ENCODE measurements at regions not wholly inside any gene's neighbourhood (a gene's known extent, or its start where the extent isn't known, plus 50 kb on each side); places are given as distances from the start of the nearest gene placed in this dataset.
"Not testable (repeated sequence)": the region's sequence is repeated elsewhere in the genome, so short reads cannot be mapped to it uniquely, and the experiment has no call there.

GRCh38 chr17:20633268-20634059, 53.9 kb downstream of the CDRT15L2 start:
- H3K4me3 ChIP-seq (ENCODE audit: low read depth, low read length); DNase-seq (ENCODE audit: low read depth); in situ Hi-C loops (cut with HindIII; ENCODE audit: low sequenced_read_pairs): not testable (repeated sequence)

- DNase-seq (ENCODE audit: low read depth); in situ Hi-C loops (cut with HindIII; ENCODE audit: low sequenced_read_pairs); H3K4me3 ChIP-seq (ENCODE audit: low read depth, low read length): not testable (repeated sequence)
These were observed 60.6 kb downstream of the CDRT15L2 start for GRCh38 chr17:20640147-20640546.

- in situ Hi-C loops (cut with HindIII; ENCODE audit: low sequenced_read_pairs); DNase-seq (ENCODE audit: low read depth); H3K4me3 ChIP-seq (ENCODE audit: low read depth, low read length): not testable (repeated sequence)
- peak; percentile 45 for TF ChIP-seq CTCF (IDR thresholded peaks at IDR 0.05; ENCODE audit: low read depth, low read length, missing control alignments)
These were observed 67.2 kb downstream of the CDRT15L2 start for GRCh38 chr17:20646661-20647272.

GRCh38 chr17:20649097-20649767, 69.7 kb downstream of the CDRT15L2 start:
- DNase-seq (ENCODE audit: low read depth); H3K4me3 ChIP-seq (ENCODE audit: low read depth, low read length); in situ Hi-C loops (cut with HindIII; ENCODE audit: low sequenced_read_pairs): not testable (repeated sequence)

- DNase-seq (ENCODE audit: low read depth); H3K4me3 ChIP-seq (ENCODE audit: low read depth, low read length); in situ Hi-C loops (cut with HindIII; ENCODE audit: low sequenced_read_pairs): not testable (repeated sequence)
These were observed 71.5 kb downstream of the CDRT15L2 start for GRCh38 chr17:20651022-20651421.

- H3K4me3 ChIP-seq (ENCODE audit: low read depth, low read length); in situ Hi-C loops (cut with HindIII; ENCODE audit: low sequenced_read_pairs); DNase-seq (ENCODE audit: low read depth): not testable (repeated sequence)
These were observed 72.2 kb downstream of the CDRT15L2 start for GRCh38 chr17:20651736-20652135.

GRCh38 chr17:20653391-20653790, 73.9 kb downstream of the CDRT15L2 start:
- H3K4me3 ChIP-seq (ENCODE audit: low read depth, low read length); DNase-seq (ENCODE audit: low read depth); in situ Hi-C loops (cut with HindIII; ENCODE audit: low sequenced_read_pairs): not testable (repeated sequence)

GRCh38 chr17:20654114-20654513, 74.6 kb downstream of the CDRT15L2 start:
- H3K4me3 ChIP-seq (ENCODE audit: low read depth, low read length); DNase-seq (ENCODE audit: low read depth); in situ Hi-C loops (cut with HindIII; ENCODE audit: low sequenced_read_pairs): not testable (repeated sequence)

GRCh38 chr17:20654575-20654974, 75.1 kb downstream of the CDRT15L2 start:
- in situ Hi-C loops (cut with HindIII; ENCODE audit: low sequenced_read_pairs); H3K4me3 ChIP-seq (ENCODE audit: low read depth, low read length); DNase-seq (ENCODE audit: low read depth): not testable (repeated sequence)

GRCh38 chr17:20665103-20665955, 85.8 kb downstream of the CDRT15L2 start:
- DNase-seq (ENCODE audit: low read depth); H3K4me3 ChIP-seq (ENCODE audit: low read depth, low read length); in situ Hi-C loops (cut with HindIII; ENCODE audit: low sequenced_read_pairs): not testable (repeated sequence)

GRCh38 chr17:20666689-20667088, 87.2 kb downstream of the CDRT15L2 start:
- in situ Hi-C loops (cut with HindIII; ENCODE audit: low sequenced_read_pairs); DNase-seq (ENCODE audit: low read depth); H3K4me3 ChIP-seq (ENCODE audit: low read depth, low read length): not testable (repeated sequence)

GRCh38 chr17:20667712-20668111, 88.2 kb downstream of the CDRT15L2 start:
- H3K4me3 ChIP-seq (ENCODE audit: low read depth, low read length); in situ Hi-C loops (cut with HindIII; ENCODE audit: low sequenced_read_pairs); DNase-seq (ENCODE audit: low read depth): not testable (repeated sequence)

GRCh38 chr17:20668316-20668715, 88.8 kb downstream of the CDRT15L2 start:
- DNase-seq (ENCODE audit: low read depth); H3K4me3 ChIP-seq (ENCODE audit: low read depth, low read length); in situ Hi-C loops (cut with HindIII; ENCODE audit: low sequenced_read_pairs): not testable (repeated sequence)

- in situ Hi-C loops (cut with HindIII; ENCODE audit: low sequenced_read_pairs); H3K4me3 ChIP-seq (ENCODE audit: low read depth, low read length); DNase-seq (ENCODE audit: low read depth): not testable (repeated sequence)
These were observed 89.3 kb downstream of the CDRT15L2 start for GRCh38 chr17:20668868-20669267.

GRCh38 chr17:20670506-20670905, 91.0 kb downstream of the CDRT15L2 start:
- in situ Hi-C loops (cut with HindIII; ENCODE audit: low sequenced_read_pairs); H3K4me3 ChIP-seq (ENCODE audit: low read depth, low read length); DNase-seq (ENCODE audit: low read depth): not testable (repeated sequence)

GRCh38 chr17:20674374-20674773, 94.8 kb downstream of the CDRT15L2 start:
- in situ Hi-C loops (cut with HindIII; ENCODE audit: low sequenced_read_pairs); DNase-seq (ENCODE audit: low read depth); H3K4me3 ChIP-seq (ENCODE audit: low read depth, low read length): not testable (repeated sequence)

Data from astrocyte of the cerebellum (primary cell).